ENCODE measurements at regions not wholly inside any gene's neighbourhood (a gene's known extent, or its start where the extent isn't known, plus 50 kb on each side); places are given as distances from the start of the nearest gene placed in this dataset.
"Not testable (repeated sequence)": the region's sequence is repeated elsewhere in the genome, so short reads cannot be mapped to it uniquely, and the experiment has no call there.

- not testable (repeated sequence) for H3K4me1 Mint-ChIP-seq; H3K27ac Mint-ChIP-seq; H3K9me3 Mint-ChIP-seq; H3K4me3 Mint-ChIP-seq; H3K36me3 Mint-ChIP-seq (ENCODE audit: low read depth); ATAC-seq (replicated peaks); H3K27me3 Mint-ChIP-seq
Observed at GRCh38 chr9:22508354-22508753, 61.7 kb downstream of the DMRTA1 start.

DNA sequence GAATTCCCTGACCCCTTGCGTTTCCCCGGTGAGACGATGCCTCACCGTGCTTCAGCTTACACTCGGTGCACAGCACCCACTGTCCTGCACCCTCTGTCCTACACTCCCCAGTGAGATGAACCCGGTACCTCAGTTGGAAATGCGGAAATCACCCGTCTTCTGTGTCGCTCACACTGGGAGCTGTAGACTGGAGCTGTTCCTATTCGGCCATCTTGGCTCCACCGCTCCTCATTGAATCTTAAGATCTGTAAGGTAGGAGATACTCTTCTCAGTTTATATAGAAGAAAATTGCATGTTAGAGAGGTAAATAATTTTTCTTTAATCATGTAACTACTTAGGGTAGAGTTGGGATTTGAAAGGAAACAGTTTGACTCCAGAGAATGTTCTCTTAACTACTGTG lies 62.2 kb downstream of the DMRTA1 start:
- no peak for ATAC-seq (replicated peaks)
- Mint-ChIP-seq H3K9me3 (peaks cover 10% of the 10 kb centered on the region), H3K4me3 (no peak overlapping the region), H3K4me1 (no peaks in the 10 kb centered on the region), H3K27ac (no peak overlapping the region), H3K27me3 (peaks cover 3% of the 10 kb centered on the region), H3K36me3 (ENCODE audit: low read depth) (no peaks in the 10 kb centered on the region)

- Mint-ChIP-seq H3K27ac (no peak overlapping the region), H3K4me3 (no peak overlapping the region), H3K27me3 (peaks cover 3% of the 10 kb centered on the region), H3K9me3 (peaks cover 4% of the 10 kb centered on the region), H3K36me3 (ENCODE audit: low read depth) (no peaks in the 10 kb centered on the region), H3K4me1 (no peaks in the 10 kb centered on the region)
- no peak for ATAC-seq (replicated peaks)
Observed at GRCh38 chr9:22512495-22512894, 65.9 kb downstream of the DMRTA1 start.

DNA sequence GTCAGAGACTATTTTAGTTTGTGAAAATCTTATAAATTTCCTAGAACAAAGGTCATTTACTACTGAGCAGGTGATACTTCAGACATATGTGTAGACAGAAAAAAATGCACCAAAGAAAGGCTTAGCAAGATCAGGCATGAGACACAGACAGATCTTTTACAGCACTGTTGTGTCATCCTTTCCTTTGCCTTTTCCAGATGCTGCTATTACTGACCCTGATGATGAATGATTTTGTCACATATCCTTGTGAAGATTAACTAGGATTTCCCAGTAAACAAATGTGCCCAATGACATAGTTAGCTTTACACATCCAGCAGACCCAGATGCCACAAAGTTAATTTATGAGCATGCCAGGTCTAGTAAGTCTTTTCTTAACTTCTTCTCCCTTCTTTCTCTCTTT lies 68.2 kb downstream of the DMRTA1 start:
- no peaks in the 10 kb centered on the region for H3K9me3 Mint-ChIP-seq
- no peaks in the 10 kb centered on the region for H3K4me1 Mint-ChIP-seq
- H3K27ac Mint-ChIP-seq = no peak overlapping the region
- no peaks in the 10 kb centered on the region for H3K27me3 Mint-ChIP-seq
- no peaks in the 10 kb centered on the region for H3K36me3 Mint-ChIP-seq (ENCODE audit: low read depth)
- no peak overlapping the region for H3K4me3 Mint-ChIP-seq
- ATAC-seq (replicated peaks) = no peak

DNA sequence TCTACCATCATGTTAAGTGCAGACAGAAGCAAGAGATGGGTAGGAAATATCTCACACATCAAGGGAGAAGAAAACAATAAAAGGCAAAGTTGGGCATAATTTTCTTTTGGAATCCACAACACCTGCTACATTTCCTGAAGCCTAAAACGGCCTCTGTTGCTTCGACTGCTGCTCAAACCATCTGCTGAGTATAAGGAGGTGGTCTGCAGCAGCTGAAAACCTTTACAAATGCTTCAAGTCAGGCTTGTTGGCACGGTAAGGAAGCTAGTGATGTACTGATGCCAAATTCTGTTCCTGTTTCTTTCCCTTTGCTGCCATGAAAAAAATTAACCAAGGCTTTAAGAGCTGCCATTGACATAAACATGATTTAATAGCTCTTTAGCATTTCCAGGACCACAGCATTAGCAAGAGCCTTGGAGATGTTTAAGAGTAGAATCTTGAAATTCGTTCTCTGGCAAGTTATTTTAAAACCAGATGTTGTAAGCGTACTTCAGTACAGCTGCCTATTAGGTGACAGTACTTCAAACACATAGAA lies 75.6 kb downstream of the DMRTA1 start:
- Mint-ChIP-seq H3K36me3 (ENCODE audit: low read depth) (no peaks in the 10 kb centered on the region), H3K4me3 (no peak overlapping the region), H3K4me1 (no peaks in the 10 kb centered on the region), H3K9me3 (no peaks in the 10 kb centered on the region), H3K27me3 (no peaks in the 10 kb centered on the region), H3K27ac (no peak overlapping the region)
- no peak for ATAC-seq (replicated peaks)

DNA sequence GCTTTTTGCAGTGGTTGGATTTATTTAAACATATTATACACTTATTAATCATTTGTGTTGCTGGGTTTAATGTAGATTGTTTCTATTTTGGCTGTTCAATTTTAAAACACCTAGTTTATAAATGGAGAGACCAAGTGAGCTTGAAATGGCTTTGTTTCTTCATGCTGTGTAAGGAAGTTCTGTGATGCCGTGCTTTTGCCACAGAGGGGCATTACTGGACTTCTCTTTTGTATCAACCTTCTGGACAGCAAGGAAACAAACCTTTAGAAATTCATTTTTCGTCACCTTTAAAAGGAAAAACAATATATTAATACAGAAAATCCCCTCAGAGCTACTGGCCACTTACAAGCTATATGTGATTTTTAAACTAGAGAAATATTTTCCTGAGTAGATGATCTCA lies 81.9 kb downstream of the DMRTA1 start:
- no peak for ATAC-seq (replicated peaks)
- Mint-ChIP-seq H3K4me1 (no peaks in the 10 kb centered on the region), H3K27ac (no peak overlapping the region), H3K27me3 (peaks cover 12% of the 10 kb centered on the region), H3K9me3 (peaks cover 3% of the 10 kb centered on the region), H3K36me3 (ENCODE audit: low read depth) (no peaks in the 10 kb centered on the region), H3K4me3 (no peak overlapping the region)

- H3K4me3 Mint-ChIP-seq = no peak overlapping the region
- peaks cover 12% of the 10 kb centered on the region for H3K27me3 Mint-ChIP-seq
- no peak for ATAC-seq (replicated peaks)
- H3K4me1 Mint-ChIP-seq = no peaks in the 10 kb centered on the region
- peaks cover 3% of the 10 kb centered on the region for H3K9me3 Mint-ChIP-seq
- no peaks in the 10 kb centered on the region for H3K36me3 Mint-ChIP-seq (ENCODE audit: low read depth)
- no peak overlapping the region for H3K27ac Mint-ChIP-seq
Observed at GRCh38 chr9:22529426-22530199, 83.0 kb downstream of the DMRTA1 start.

DNA sequence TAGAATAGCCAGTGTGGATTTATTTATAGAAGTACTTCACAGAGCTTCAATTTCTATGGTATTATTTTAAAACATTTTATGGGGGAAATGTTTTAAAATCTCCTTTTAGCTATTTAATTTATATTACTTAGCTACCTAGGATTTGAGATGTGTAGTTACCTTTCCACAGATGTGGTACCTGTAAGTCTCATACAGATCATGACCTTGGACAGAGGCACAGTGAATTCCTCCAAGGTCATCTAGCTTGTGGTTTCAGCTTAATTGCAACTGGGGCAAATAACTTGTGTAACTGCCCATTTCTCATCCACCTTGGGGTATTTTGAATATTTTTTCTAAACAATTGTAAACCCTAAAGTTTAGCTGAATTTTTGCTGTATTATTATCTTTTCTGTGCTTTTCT lies 89.2 kb downstream of the DMRTA1 start:
- Mint-ChIP-seq H3K27me3 (peaks cover 2% of the 10 kb centered on the region), H3K4me3 (no peak overlapping the region), H3K36me3 (ENCODE audit: low read depth) (no peaks in the 10 kb centered on the region), H3K27ac (no peak overlapping the region), H3K9me3 (peaks cover 2% of the 10 kb centered on the region), H3K4me1 (no peaks in the 10 kb centered on the region)
- ATAC-seq (replicated peaks) = no peak

- Mint-ChIP-seq H3K36me3 (ENCODE audit: low read depth) (no peaks in the 10 kb centered on the region), H3K27me3 (no peaks in the 10 kb centered on the region)
Observed at GRCh38 chr9:22537721-22538120, 91.1 kb downstream of the DMRTA1 start.

GRCh38 chr9:22548625-22549024 lies 102.0 kb downstream of the DMRTA1 start:
- Mint-ChIP-seq H3K4me1 (no peaks in the 10 kb centered on the region), H3K36me3 (ENCODE audit: low read depth) (no peaks in the 10 kb centered on the region), H3K27me3 (no peaks in the 10 kb centered on the region), H3K27ac (no peak overlapping the region), H3K9me3 (no peaks in the 10 kb centered on the region), H3K4me3 (no peak overlapping the region)
- no peak for ATAC-seq (replicated peaks)

More at GRCh38 chr9:22537721-22538120, 91.1 kb downstream of the DMRTA1 start:
- no peaks in the 10 kb centered on the region for H3K4me1 Mint-ChIP-seq
- H3K4me3 Mint-ChIP-seq = no peak overlapping the region
- ATAC-seq (replicated peaks) = no peak
- no peaks in the 10 kb centered on the region for H3K9me3 Mint-ChIP-seq
- no peak overlapping the region for H3K27ac Mint-ChIP-seq

- Mint-ChIP-seq H3K27ac (no peak overlapping the region), H3K4me3 (no peak overlapping the region), H3K36me3 (ENCODE audit: low read depth) (no peaks in the 10 kb centered on the region), H3K4me1 (no peaks in the 10 kb centered on the region), H3K9me3 (peaks cover 20% of the 10 kb centered on the region), H3K27me3 (no peaks in the 10 kb centered on the region)
- ATAC-seq (replicated peaks) = no peak
Observed at GRCh38 chr9:22574740-22575139, 128.1 kb downstream of the DMRTA1 start.

- H3K4me3 Mint-ChIP-seq = no peak overlapping the region
- no peak overlapping the region for H3K27ac Mint-ChIP-seq
- no peaks in the 10 kb centered on the region for H3K27me3 Mint-ChIP-seq
- no peaks in the 10 kb centered on the region for H3K4me1 Mint-ChIP-seq
- H3K36me3 Mint-ChIP-seq (ENCODE audit: low read depth) = no peaks in the 10 kb centered on the region
- H3K9me3 Mint-ChIP-seq = peaks cover 12% of the 10 kb centered on the region
- ATAC-seq (replicated peaks) = no peak
Observed at GRCh38 chr9:22580788-22581187, 134.2 kb downstream of the DMRTA1 start.

DNA sequence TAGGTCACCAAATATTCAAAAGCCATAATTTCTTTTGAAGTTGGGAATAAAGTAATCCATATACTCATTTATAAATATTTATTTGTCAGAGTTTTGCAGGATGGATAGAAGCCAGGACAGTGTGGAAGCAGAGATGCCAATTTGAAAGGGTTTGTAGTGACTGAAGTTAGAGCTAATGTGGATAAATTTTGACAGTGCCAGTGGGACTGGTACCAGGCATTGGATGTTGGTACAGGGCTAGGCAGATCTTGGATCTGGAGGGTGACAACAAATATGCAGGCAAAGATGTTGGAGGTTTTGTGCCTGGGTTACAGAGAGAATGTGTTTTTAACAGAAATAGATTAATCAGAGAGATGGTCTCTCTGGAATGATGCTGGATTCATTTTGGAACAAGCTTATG lies 135.6 kb downstream of the DMRTA1 start:
- ATAC-seq (replicated peaks) = no peak
- H3K36me3 Mint-ChIP-seq (ENCODE audit: low read depth) = no peaks in the 10 kb centered on the region
- H3K4me3 Mint-ChIP-seq = no peak overlapping the region
- H3K27me3 Mint-ChIP-seq = no peaks in the 10 kb centered on the region
- H3K27ac Mint-ChIP-seq = no peak overlapping the region
- no peaks in the 10 kb centered on the region for H3K4me1 Mint-ChIP-seq
- peaks cover 12% of the 10 kb centered on the region for H3K9me3 Mint-ChIP-seq

DNA sequence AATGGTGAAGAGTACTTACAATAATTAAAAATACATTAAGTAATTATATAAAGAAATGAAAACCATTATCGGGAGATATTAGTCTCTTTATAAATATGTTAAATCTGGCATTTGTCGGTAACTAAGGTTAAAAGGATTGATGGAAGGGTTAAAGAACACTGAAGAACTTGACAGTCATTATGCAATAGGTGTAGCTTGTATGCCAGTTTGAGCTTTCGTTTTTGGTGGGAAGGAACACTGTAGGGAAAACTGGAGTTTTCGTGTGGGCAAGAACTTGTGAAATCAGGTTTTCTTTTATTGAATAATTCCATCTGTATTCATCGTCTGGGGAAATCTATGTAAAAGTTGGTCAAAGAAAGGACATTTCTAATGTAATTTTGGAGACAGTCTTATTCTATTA lies 142.3 kb downstream of the DMRTA1 start:
- H3K4me3 Mint-ChIP-seq = no peak overlapping the region
- H3K4me1 Mint-ChIP-seq = no peaks in the 10 kb centered on the region
- no peak overlapping the region for H3K27ac Mint-ChIP-seq

GRCh38 chr9:22590336-22591033 lies 143.9 kb downstream of the DMRTA1 start:
- no peaks in the 10 kb centered on the region for H3K27me3 Mint-ChIP-seq
- H3K36me3 Mint-ChIP-seq (ENCODE audit: low read depth) = no peaks in the 10 kb centered on the region
- no peaks in the 10 kb centered on the region for H3K4me1 Mint-ChIP-seq
- H3K4me3 Mint-ChIP-seq = no peak overlapping the region
- no peaks in the 10 kb centered on the region for H3K9me3 Mint-ChIP-seq
- no peak for ATAC-seq (replicated peaks)
- H3K27ac Mint-ChIP-seq = no peak overlapping the region

More for the DNA sequence above, 142.3 kb downstream of the DMRTA1 start:
- Mint-ChIP-seq H3K36me3 (ENCODE audit: low read depth) (no peaks in the 10 kb centered on the region), H3K27me3 (no peaks in the 10 kb centered on the region), H3K9me3 (no peaks in the 10 kb centered on the region)
- ATAC-seq (replicated peaks) = no peak

Measured in activated T-helper 17 cell treated with anti-CD3 and anti-CD28 coated beads, Interleukin-2, amount 50 U/mL, for 72 hours (primary cell).